Stomach (tissue), 8 donors: ENCODE measurements at regions not wholly inside any gene's neighbourhood (a gene's known extent, or its start where the extent isn't known, plus 50 kb on each side); places are given as distances from the start of the nearest gene placed in this dataset.

Experiments used
- DNase-seq, 2 donors: peaks; one replicate each; pipeline versions ENCODE4 v3.0.0 to v3.0.0-alpha.2; 2013 to 2019
- H3K27ac ChIP-seq, 5 donors: fragments of 200-600 bp in 4 of 5; sonication (generic) in 4 of 5; one replicate each; pipeline ENCODE4 v1.5.1; 2013 to 2019; ENCODE audit warnings: mild to moderate bottlenecking in 1 of 5, moderate library complexity in 1 of 5
- H3K27me3 ChIP-seq, 3 donors: fragments of 200-600 bp; sonication (generic); one replicate each; pipeline ENCODE4 v1.5.1; 2017 to 2019; ENCODE audit warnings: mixed run types in 1 of 3
- H3K36me3 ChIP-seq, 4 donors: fragments of 200-600 bp; sonication (generic); 1 replicate in 3 of 4; 2 replicates in 1 of 4; pipeline ENCODE4 v1.5.1; 2016 to 2019
- H3K4me1 ChIP-seq, 4 donors: fragments of 200-600 bp; sonication (generic); one replicate each; pipeline ENCODE4 v1.5.1; 2016 to 2019
- H3K4me3 ChIP-seq, 4 donors: fragments of 200-600 bp; sonication (generic) in 3 of 4; one replicate each; pipeline ENCODE4 v1.5.1; 2016 to 2019; ENCODE audit warnings: mild to moderate bottlenecking in 1 of 4
- H3K9me3 ChIP-seq, 4 donors: fragments of 200-600 bp; sonication (generic); one replicate each; pipeline ENCODE4 v1.5.1; 2016 to 2019
- CTCF ChIP-seq, 7 experiments: fragments of 450-650 bp in 4 of 7; fragments of 200-600 bp in 3 of 7; sonication (generic) in 3 of 7; IDR thresholded peaks; one replicate each; pipeline ENCODE4 v1.5.1; 2016 to 2019; ENCODE audit warnings: antibody characterized with exemption in 7 of 7, control low read depth in 2 of 7, mild to moderate bottlenecking in 1 of 7
- EP300 ChIP-seq: sonication (generic); formaldehyde crosslinking; IDR thresholded peaks from one replicate; pipeline ENCODE4 v1.6.1; 2017; ENCODE audit warnings: antibody characterized with exemption
- POLR2A ChIP-seq, 4 donors: fragments of 450-650 bp; IDR thresholded peaks; one replicate each; pipeline ENCODE4 v1.6.1; 2016; ENCODE audit warnings: antibody characterized with exemption in 4 of 4, control low read depth in 2 of 4, mild to moderate bottlenecking in 1 of 4, moderate library complexity in 1 of 4
- POLR2AphosphoS5 ChIP-seq, 3 donors: sonication (generic); formaldehyde crosslinking; IDR thresholded peaks; one replicate each; pipeline ENCODE4 v1.6.1; 2016; ENCODE audit warnings: antibody characterized with exemption in 3 of 3
- WGBS, 5 donors: extraction: QIAGEN DNeasy Blood & Tissue Kit in 3 of 5; methylation state at CpG; one replicate each; pipeline versions ENCODE4 v1.1.5 to v1.1.7; 2013 to 2018; 5-methylcytosine and 5-hydroxymethylcytosine counted together
- intact Hi-C: fragments of 100-400 bp; cut with DNase I; formaldehyde crosslinking; loops from one replicate; pipeline ENCODE4 v1.15.1; 2023; ENCODE audit warnings: low total_unique reads
- donor health status: healthy with polysubstance abuse.
- donor health status: Bipolar disorder and iron deficiency.
- donor health status: healthy.

DNA sequence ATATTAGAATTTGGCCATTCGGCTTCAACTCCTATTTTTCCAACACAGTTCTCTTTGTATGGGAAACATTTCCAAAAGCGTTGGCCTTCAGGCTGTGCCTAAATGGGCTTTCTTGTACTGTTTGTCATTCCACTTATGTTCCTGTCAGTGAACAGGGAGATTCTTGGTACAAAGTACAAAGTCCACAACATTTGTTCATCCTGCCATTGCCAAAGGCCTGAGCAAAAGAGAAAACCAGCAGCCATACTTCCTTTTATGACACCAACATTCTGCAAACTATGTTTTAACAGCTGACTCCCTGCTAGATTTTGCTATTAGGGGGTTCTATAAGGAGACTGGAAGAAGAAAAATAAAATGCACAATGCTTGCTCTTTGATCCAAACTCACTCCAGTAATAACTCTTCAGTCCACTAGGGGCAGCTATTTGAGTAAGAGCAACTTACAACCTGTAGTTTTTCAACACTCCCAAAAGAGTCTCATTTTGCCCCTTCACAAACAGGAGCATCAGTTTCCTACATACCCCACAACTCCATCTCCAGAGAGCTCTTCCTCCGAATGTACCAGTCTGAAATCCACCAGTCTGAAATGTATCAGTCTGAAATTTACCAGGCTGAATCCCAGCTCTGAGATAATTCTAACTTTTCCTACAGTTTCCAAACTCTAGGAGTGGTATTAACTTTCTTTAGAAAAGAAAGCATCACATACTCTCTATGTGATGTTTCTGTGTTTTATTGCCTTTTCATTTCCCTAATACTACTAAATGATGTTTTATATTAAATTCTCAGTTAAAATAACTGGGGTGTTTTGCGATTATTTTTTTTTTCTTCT is 693.8 kb downstream of the DNAH5 start:
- Histone ChIP-seq H3K4me3 (no peak overlapping the region), H3K9me3 (no peaks in the 10 kb centered on the region), H3K27ac (no peak overlapping the region), H3K27me3 (no peaks in the 10 kb centered on the region), H3K4me1 (peaks cover 0 to 30% (median 3%) of the 10 kb centered on the region in 4 donors), H3K36me3 (no peaks in the 10 kb centered on the region)
- no peak for DNase-seq
- WGBS, 5 donors, result 72 to 85% (median 82%) methylated on average over 4 of the region's 4 CpGs
- no peak for TF ChIP-seq POLR2A (IDR thresholded peaks at IDR 0.05)
- TF ChIP-seq CTCF (IDR thresholded peaks at IDR 0.05), result peak in 1 of 7 experiments; percentile 26
- intact Hi-C loops, result no loop called here

GRCh38 chr5:13249854-13250253 is 694.6 kb downstream of the DNAH5 start:
- Histone ChIP-seq H3K4me1 (peaks cover 0 to 30% (median 3%) of the 10 kb centered on the region in 4 donors), H3K9me3 (peaks cover 0 to 6% (median 0%) of the 10 kb centered on the region in 4 donors), H3K36me3 (no peaks in the 10 kb centered on the region), H3K27me3 (no peaks in the 10 kb centered on the region), H3K4me3 (no peak overlapping the region), H3K27ac (no peak overlapping the region)
- intact Hi-C loops, result no loop called here
- 82 to 100% (median 96%) methylated on average over 1 of the region's 1 CpG for WGBS, 5 donors
- DNase-seq, result no peak
- TF ChIP-seq POLR2AphosphoS5 (IDR thresholded peaks at IDR 0.05), result no peak
- no peak for TF ChIP-seq EP300
- TF ChIP-seq POLR2A (IDR thresholded peaks at IDR 0.05), result no peak
- TF ChIP-seq CTCF (IDR thresholded peaks at IDR 0.05), result no peak

DNA sequence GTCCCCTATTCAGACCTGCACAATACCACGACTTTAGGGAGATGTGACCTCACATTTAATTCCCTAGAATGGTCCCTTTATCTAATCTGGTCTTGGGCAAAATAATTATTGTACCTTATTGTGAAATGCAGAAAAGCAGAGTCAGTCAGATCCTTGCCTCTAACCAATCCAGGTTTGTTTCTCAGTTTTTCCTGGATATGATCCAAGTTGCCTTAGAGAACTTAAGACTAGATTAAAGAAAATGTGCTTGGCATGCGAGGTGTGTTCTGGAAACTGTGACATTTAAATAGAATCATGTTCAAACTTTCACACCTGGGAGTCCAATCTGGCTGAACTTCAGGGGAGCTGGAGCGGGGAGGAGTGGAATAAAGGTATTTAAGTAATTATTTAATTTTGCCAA is 696.2 kb downstream of the DNAH5 start:
- Histone ChIP-seq H3K9me3 (peaks cover 0 to 17% (median 9%) of the 10 kb centered on the region in 4 donors), H3K27me3 (no peaks in the 10 kb centered on the region), H3K36me3 (no peaks in the 10 kb centered on the region), H3K4me3 (no peak overlapping the region), H3K27ac (no peak overlapping the region), H3K4me1 (peaks cover 0 to 30% (median 3%) of the 10 kb centered on the region in 4 donors)
- 15 to 48% (median 32%) methylated on average over 3 of the region's 3 CpGs for WGBS, 5 donors
- intact Hi-C loops, result no loop called here
- peak in 1 of 2 donors; percentile 24 for DNase-seq
- no peak for TF ChIP-seq CTCF (IDR thresholded peaks at IDR 0.05)
- TF ChIP-seq POLR2AphosphoS5 (IDR thresholded peaks at IDR 0.05), result no peak
- TF ChIP-seq POLR2A (IDR thresholded peaks at IDR 0.05), result no peak
- no peak for TF ChIP-seq EP300

- WGBS, 5 donors, result 86 to 94% (median 91%) methylated on average over 5 of the region's 5 CpGs
Observed at GRCh38 chr5:13246053-13246452, 698.4 kb downstream of the DNAH5 start.

More at GRCh38 chr5:13246053-13246452, 698.4 kb downstream of the DNAH5 start:
- Histone ChIP-seq H3K36me3 (no peaks in the 10 kb centered on the region), H3K27me3 (no peaks in the 10 kb centered on the region), H3K4me1 (peaks cover 0 to 22% (median 0%) of the 10 kb centered on the region in 4 donors), H3K9me3 (peaks cover 0 to 17% (median 9%) of the 10 kb centered on the region in 4 donors), H3K27ac (no peak overlapping the region), H3K4me3 (no peak overlapping the region)
- intact Hi-C loops, result no loop called here
- TF ChIP-seq EP300 (no peak), CTCF (IDR thresholded peaks at IDR 0.05) (no peak), POLR2A (IDR thresholded peaks at IDR 0.05) (no peak), POLR2AphosphoS5 (IDR thresholded peaks at IDR 0.05) (no peak)
- DNase-seq, result no peak
